Smooth muscle cell (in vitro differentiated cells): ENCODE measurements at regions not wholly inside any gene's neighbourhood (a gene's known extent, or its start where the extent isn't known, plus 50 kb on each side); places are given as distances from the start of the nearest gene placed in this dataset.

Source experiments
- DNase-seq: peaks from one replicate; lab custom pipeline; 2025; ENCODE audit not compliant: unreplicated experiment; lab: John Stamatoyannopoulos, UW
- H2AFZ ChIP-seq: fragments of 200-600 bp; sonication (generic); 2 replicates; pipeline ENCODE4 v1.6.0; 2016; ENCODE audit warnings: antibody characterized with exemption, low read depth, mild to moderate bottlenecking
- H3F3A ChIP-seq: fragments of 200-600 bp; sonication (generic); 2 replicates; pipeline ENCODE4 v1.6.0; 2017; ENCODE audit warnings: antibody characterized with exemption, low read depth
- H3K27ac ChIP-seq: fragments of 200-600 bp; sonication (generic); 2 replicates; pipeline ENCODE4 v1.5.1; 2016; ENCODE audit warnings: low read depth, mild to moderate bottlenecking
- H3K27me3 ChIP-seq: fragments of 200-600 bp; sonication (generic); 2 replicates; pipeline ENCODE4 v1.6.1; 2016; ENCODE audit warnings: low read depth, mild to moderate bottlenecking
- H3K36me3 ChIP-seq: fragments of 200-600 bp; sonication (generic); 2 replicates; pipeline ENCODE4 v1.5.1; 2016; ENCODE audit warnings: low read depth
- H3K4me1 ChIP-seq: fragments of 200-600 bp; sonication (generic); 2 replicates; pipeline ENCODE4 v1.5.1; 2016; ENCODE audit warnings: low read depth
- H3K4me2 ChIP-seq: fragments of 200-600 bp; sonication (generic); 2 replicates; pipeline ENCODE4 v1.6.0; 2016; ENCODE audit warnings: mild to moderate bottlenecking
- H3K4me3 ChIP-seq: fragments of 200-600 bp; sonication (generic); 2 replicates; pipeline ENCODE4 v1.5.1; 2016; ENCODE audit warnings: mild to moderate bottlenecking
- H3K79me2 ChIP-seq: fragments of 200-600 bp; sonication (generic); 2 replicates; pipeline ENCODE4 v1.6.0; 2016; ENCODE audit warnings: low read depth, mild to moderate bottlenecking
- H3K9ac ChIP-seq: fragments of 200-600 bp; sonication (generic); 2 replicates; pipeline ENCODE4 v1.6.0; 2016; ENCODE audit warnings: low read depth
- H3K9me3 ChIP-seq: fragments of 200-600 bp; sonication (generic); replicated peaks from 2 replicates; pipeline ENCODE4 v1.5.1; 2016; ENCODE audit warnings: low read depth
- H4K20me1 ChIP-seq: fragments of 200-600 bp; sonication (generic); 2 replicates; pipeline ENCODE4 v1.6.0; 2016; ENCODE audit warnings: low read depth
- CTCF ChIP-seq: fragments of 200-600 bp; sonication (generic); IDR thresholded peaks from 2 replicates; pipeline ENCODE4 v1.5.1; 2017; ENCODE audit warnings: borderline replicate concordance, mild to moderate bottlenecking, antibody characterized with exemption; ENCODE audit not compliant: insufficient read depth, poor library complexity, severe bottlenecking
- WGBS: methylation state at CpG from one replicate; pipeline ENCODE4 v1.1.7; 2016; ENCODE audit warnings: low lambda C conversion rate; 5-methylcytosine and 5-hydroxymethylcytosine counted together

GRCh38 chr13:26895808-26896466, 135.4 kb upstream of the GPR12 start:
- no peaks in the 10 kb centered on the region for H3F3A ChIP-seq
- no peaks in the 10 kb centered on the region for H3K9me3 ChIP-seq
- WGBS: 74% methylated on average over 15 of the region's 15 CpGs
- no peak overlapping the region for H3K27ac ChIP-seq
- H3K4me3 ChIP-seq: no peak overlapping the region
- no peaks in the 10 kb centered on the region for H3K79me2 ChIP-seq
- H4K20me1 ChIP-seq: no peaks in the 10 kb centered on the region
- H3K4me1 ChIP-seq: no peaks in the 10 kb centered on the region
- DNase-seq: no peak
- TF ChIP-seq CTCF: no peak
- H3K36me3 ChIP-seq: no peaks in the 10 kb centered on the region
- peaks cover 6% of the 10 kb centered on the region for H3K27me3 ChIP-seq
- no peak overlapping the region for H2AFZ ChIP-seq
- H3K4me2 ChIP-seq: no peak overlapping the region
- no peak overlapping the region for H3K9ac ChIP-seq

DNA sequence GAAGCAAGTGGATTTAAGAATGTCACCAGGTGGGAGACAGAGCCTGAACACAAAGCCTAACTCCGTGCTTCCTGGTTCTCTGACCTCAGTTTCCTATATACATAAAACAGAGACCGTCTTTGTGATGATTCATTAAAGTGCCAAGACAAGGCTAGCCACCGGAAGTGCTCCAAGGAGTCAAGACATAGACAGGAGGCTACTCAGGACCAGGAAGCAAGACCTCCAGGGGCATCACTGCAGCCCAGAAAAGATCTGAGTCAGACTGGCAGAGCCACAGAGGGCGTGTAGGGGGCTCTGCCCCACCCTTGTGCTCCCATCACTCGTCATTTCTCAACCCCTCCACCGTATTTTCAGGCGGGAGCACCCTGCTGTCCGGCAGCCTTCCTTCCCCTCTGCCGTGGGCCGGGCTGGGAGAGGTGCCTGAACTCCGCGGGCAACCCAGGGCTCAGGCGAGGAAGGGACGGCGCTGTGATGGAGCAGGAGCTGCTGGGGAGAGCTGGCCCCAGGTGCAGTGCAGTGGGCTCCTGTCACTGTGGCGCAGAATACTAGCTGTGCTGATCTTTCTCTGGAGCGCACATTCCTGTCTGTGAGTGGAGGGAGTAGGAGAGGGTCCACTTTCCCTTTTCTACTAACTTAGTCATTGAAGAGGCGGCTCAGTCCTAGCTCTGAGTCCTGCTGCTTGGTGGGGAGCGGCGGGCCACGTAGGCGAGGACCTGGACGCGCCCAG, 134.7 kb upstream of the GPR12 start:
- no peaks in the 10 kb centered on the region for H4K20me1 ChIP-seq
- TF ChIP-seq CTCF: no peak
- no peaks in the 10 kb centered on the region for H3K79me2 ChIP-seq
- H3K9ac ChIP-seq: no peak overlapping the region
- no peak for DNase-seq
- H3K36me3 ChIP-seq: no peaks in the 10 kb centered on the region
- peaks cover 6% of the 10 kb centered on the region for H3K27me3 ChIP-seq
- H3K4me1 ChIP-seq: no peaks in the 10 kb centered on the region
- H2AFZ ChIP-seq: no peak overlapping the region
- H3K4me3 ChIP-seq: no peak overlapping the region
- H3K27ac ChIP-seq: no peak overlapping the region
- no peak overlapping the region for H3K4me2 ChIP-seq
- no peaks in the 10 kb centered on the region for H3K9me3 ChIP-seq
- no peaks in the 10 kb centered on the region for H3F3A ChIP-seq
- 77% methylated on average over 24 of the region's 24 CpGs for WGBS

GRCh38 chr13:26888632-26889031, 128.0 kb upstream of the GPR12 start:
- H3K9ac ChIP-seq: no peak overlapping the region
- H3K4me3 ChIP-seq: no peak overlapping the region
- H3K27ac ChIP-seq: no peak overlapping the region
- H3K79me2 ChIP-seq: no peaks in the 10 kb centered on the region
- no peak for TF ChIP-seq CTCF
- no peaks in the 10 kb centered on the region for H3K9me3 ChIP-seq
- DNase-seq: no peak
- H3K4me2 ChIP-seq: no peak overlapping the region
- H3F3A ChIP-seq: no peaks in the 10 kb centered on the region
- H3K4me1 ChIP-seq: no peaks in the 10 kb centered on the region
- peaks cover 27% of the 10 kb centered on the region for H3K27me3 ChIP-seq
- no peak overlapping the region for H2AFZ ChIP-seq
- 91% methylated on average over 7 of the region's 7 CpGs for WGBS
- H4K20me1 ChIP-seq: no peaks in the 10 kb centered on the region
- H3K36me3 ChIP-seq: no peaks in the 10 kb centered on the region

GRCh38 chr13:26887594-26887993, 127.0 kb upstream of the GPR12 start:
- no peak for TF ChIP-seq CTCF
- no peak overlapping the region for H3K9ac ChIP-seq
- no peaks in the 10 kb centered on the region for H3K79me2 ChIP-seq
- no peak overlapping the region for H3K4me3 ChIP-seq
- no peaks in the 10 kb centered on the region for H4K20me1 ChIP-seq
- no peaks in the 10 kb centered on the region for H3F3A ChIP-seq
- H3K9me3 ChIP-seq: no peaks in the 10 kb centered on the region
- no peak overlapping the region for H3K27ac ChIP-seq
- WGBS: 92% methylated on average over 3 of the region's 3 CpGs
- H3K4me2 ChIP-seq: no peak overlapping the region
- peaks cover 30% of the 10 kb centered on the region for H3K27me3 ChIP-seq
- no peak for DNase-seq
- no peaks in the 10 kb centered on the region for H3K36me3 ChIP-seq
- no peaks in the 10 kb centered on the region for H3K4me1 ChIP-seq
- no peak overlapping the region for H2AFZ ChIP-seq
